Lung (tissue), 11 donors: ENCODE measurements at regions not wholly inside any gene's neighbourhood (a gene's known extent, or its start where the extent isn't known, plus 50 kb on each side); places are given as distances from the start of the nearest gene placed in this dataset.

Experiments used
- ATAC-seq: fragments of 200-7000 bp; cut with Tn5 transposase; one replicate; pipeline ENCODE4 v1.9.1; 2020; ENCODE audit warnings: moderate number of reproducible peaks; ENCODE audit not compliant: insufficient read depth, low FRiP score
- DNase-seq, 3 donors: peaks; one replicate each; pipeline ENCODE4 v3.0.0-alpha.2; 2013 to 2017
- H3K27ac ChIP-seq, 2 donors: one replicate each; pipeline ENCODE4 v1.5.1; 2013; ENCODE audit warnings: mild to moderate bottlenecking in 2 of 2, moderate library complexity in 2 of 2, control low read depth in 1 of 2, inconsistent platforms in 1 of 2, low read depth in 1 of 2, low read length in 1 of 2
- H3K27me3 ChIP-seq, 3 donors: one replicate each; pipeline ENCODE4 v1.5.1; 2013; ENCODE audit warnings: low read length in 2 of 3; ENCODE audit not compliant: control insufficient read depth in 3 of 3, insufficient read depth in 3 of 3
- H3K36me3 ChIP-seq, 4 donors: one replicate each; pipeline ENCODE4 v1.5.1; 2013; ENCODE audit warnings: low read length in 4 of 4, mild to moderate bottlenecking in 1 of 4, moderate library complexity in 1 of 4; ENCODE audit not compliant: control insufficient read depth in 4 of 4, insufficient read depth in 4 of 4
- H3K4me1 ChIP-seq, 5 donors: one replicate each; pipeline ENCODE4 v1.5.1; 2013; ENCODE audit warnings: low read length in 5 of 5, mild to moderate bottlenecking in 2 of 5, moderate library complexity in 1 of 5; ENCODE audit not compliant: control insufficient read depth in 5 of 5, insufficient read depth in 5 of 5
- H3K4me3 ChIP-seq: one replicate; pipeline ENCODE4 v1.5.1; 2013; ENCODE audit warnings: mild to moderate bottlenecking, control low read depth, moderate library complexity
- H3K9ac ChIP-seq, 2 donors: one replicate each; pipeline ENCODE4 v1.5.1; 2013; ENCODE audit warnings: low read length in 2 of 2, control low read depth in 1 of 2; ENCODE audit not compliant: insufficient read depth in 1 of 2
- H3K9me3 ChIP-seq, 4 donors: one replicate each; pipeline ENCODE4 v1.5.1; 2013; ENCODE audit warnings: low read length in 3 of 4, mild to moderate bottlenecking in 1 of 4, moderate library complexity in 1 of 4; ENCODE audit not compliant: control insufficient read depth in 4 of 4, insufficient read depth in 3 of 4
- CTCF ChIP-seq: IDR thresholded peaks from 2 replicates; pipeline ENCODE4 v1.5.1; 2012; ENCODE audit warnings: mild to moderate bottlenecking; ENCODE audit errors: control extremely low read depth, extremely low read depth
- WGBS, 2 donors: extraction: QIAGEN DNeasy Blood & Tissue Kit; methylation state at CpG; one replicate each; pipeline ENCODE4 v1.1.7; 2013; 5-methylcytosine and 5-hydroxymethylcytosine counted together
- donor health status: control.
- donor health status: control.
- donor health status: Bipolar disorder and iron deficiency.
- donor health status: healthy.
- donor health status: DM: yes; HTN: yes; CAD: no.

DNA sequence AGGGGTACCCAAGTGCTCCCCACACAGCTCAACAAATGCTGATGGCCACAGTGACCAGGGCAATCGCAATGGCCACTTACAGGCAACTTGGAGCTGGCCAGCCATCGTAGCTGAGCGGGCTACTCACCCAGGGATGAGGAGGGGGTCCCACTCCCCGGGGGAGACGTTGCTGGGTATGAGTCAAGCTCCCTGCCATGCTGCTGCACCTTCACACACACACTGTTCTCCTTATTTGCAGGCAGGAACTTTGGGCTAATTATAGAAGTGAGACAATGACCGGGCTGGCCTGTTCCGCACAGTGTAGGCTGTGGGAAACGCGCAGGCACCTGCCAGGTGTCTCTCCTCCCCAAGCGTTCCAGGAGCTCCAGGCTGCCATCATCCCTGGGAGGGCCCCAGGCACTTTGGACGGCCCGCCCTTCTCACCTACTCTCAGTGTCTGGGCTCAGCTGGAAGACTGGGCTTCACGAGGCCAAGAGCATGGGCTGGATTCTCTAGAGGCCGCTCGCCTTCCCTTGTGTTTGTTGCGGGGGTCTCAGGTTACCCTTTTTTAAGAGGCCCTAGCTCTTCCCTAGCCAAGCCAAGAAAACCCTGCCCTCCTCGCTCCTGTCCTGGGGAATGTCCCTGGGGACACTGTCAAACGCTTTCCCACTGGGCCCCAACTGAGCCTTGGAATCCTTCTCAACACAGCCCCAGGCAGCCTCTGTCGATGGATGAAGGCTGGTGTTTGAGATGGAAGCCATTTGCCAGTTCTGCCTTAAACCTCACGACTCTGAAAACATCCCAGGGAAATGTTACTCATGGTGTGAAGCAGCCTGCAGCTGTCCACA is 73.0 kb downstream of the RTL6 start:
- Histone ChIP-seq H3K4me3 (no peak overlapping the region), H3K27ac (no peak overlapping the region), H3K4me1 (peaks cover 0 to 16% (median 7%) of the 10 kb centered on the region in 5 donors), H3K27me3 (no peaks in the 10 kb centered on the region), H3K9ac (no peak overlapping the region), H3K9me3 (peaks cover 0 to 3% (median under 1%) of the 10 kb centered on the region in 4 donors), H3K36me3 (no peaks in the 10 kb centered on the region)
- no peak for TF ChIP-seq CTCF
- no peak for ATAC-seq
- 75 to 80% methylated on average over 20 of the region's 20 CpGs for WGBS, 2 donors
- peak; percentile 88 to 96 (median 92) for DNase-seq

- no peak for DNase-seq
- no peak for TF ChIP-seq CTCF
- Histone ChIP-seq H3K4me1 (peaks cover 0 to 16% (median 4%) of the 10 kb centered on the region in 5 donors), H3K27me3 (no peaks in the 10 kb centered on the region), H3K9me3 (peaks cover 0 to 8% (median 1%) of the 10 kb centered on the region in 4 donors), H3K36me3 (peaks cover 0 to 4% (median 0%) of the 10 kb centered on the region in 4 donors), H3K9ac (no peak overlapping the region), H3K4me3 (no peak overlapping the region), H3K27ac (no peak overlapping the region)
- WGBS, 2 donors, result 79 to 90% methylated on average over 2 of the region's 2 CpGs
- no peak for ATAC-seq
These were observed 73.7 kb downstream of the RTL6 start for GRCh38 chr22:44424359-44424682.

- Histone ChIP-seq H3K4me3 (no peak overlapping the region), H3K27ac (no peak overlapping the region), H3K36me3 (peaks cover 0 to 5% (median 0%) of the 10 kb centered on the region in 4 donors), H3K9me3 (peaks cover 0 to 8% (median 2%) of the 10 kb centered on the region in 4 donors), H3K27me3 (no peaks in the 10 kb centered on the region), H3K9ac (no peak overlapping the region), H3K4me1 (peaks cover 0 to 16% (median 4%) of the 10 kb centered on the region in 5 donors)
- 78 to 84% methylated on average over 14 of the region's 14 CpGs for WGBS, 2 donors
- DNase-seq (no peak), ATAC-seq (no peak)
- no peak for TF ChIP-seq CTCF
These were observed 74.3 kb downstream of the RTL6 start for GRCh38 chr22:44423556-44424358.
